ENCODE measurements at regions not wholly inside any gene's neighbourhood (a gene's known extent, or its start where the extent isn't known, plus 50 kb on each side); places are given as distances from the start of the nearest gene placed in this dataset.

GRCh38 chr16:62254372-62254771 is 218.1 kb upstream of the CDH8 start:
- TF ChIP-seq CTCF (IDR thresholded peaks at IDR 0.05; ENCODE audit: low read depth, low read length, poor library complexity, severe bottlenecking), result no peak
- no peak for TF ChIP-seq EZH2phosphoT487 (IDR thresholded peaks at IDR 0.05; ENCODE audit: borderline replicate concordance, low read length)

All from DOHH2 (cell line).